SK-N-SH (cell line): ENCODE measurements at regions not wholly inside any gene's neighbourhood (a gene's known extent, or its start where the extent isn't known, plus 50 kb on each side); places are given as distances from the start of the nearest gene placed in this dataset.
A peak's percentile ranks its signal among the peaks of the same experiment; 100 is the strongest.

ENCODE experiments used
- CTCF ChIA-PET: fragments of 300-600, 350-600 bp; formaldehyde crosslinking; extraction: SDS; loops from one replicate; lab custom pipeline; 2021; lab: Yijun Ruan, JAX
- POLR2A ChIA-PET: fragments of 350-600 bp; sonication (Branson Sonifier 250); formaldehyde crosslinking; extraction: SDS; loops from one replicate; lab custom pipeline; 2020; ENCODE audit warnings: antibody characterized with exemption, inconsistent platforms; lab: Yijun Ruan, JAX
- DNase-seq: peaks from one replicate; pipeline ENCODE4 v3.0.0; 2012
- H2AFZ ChIP-seq: fragments of 200-600 bp; sonication (generic); 2 replicates; pipeline ENCODE4 v1.8.1; 2016; ENCODE audit warnings: antibody characterized with exemption, mild to moderate bottlenecking, low read depth
- H3F3A ChIP-seq: fragments of 200-600 bp; sonication (generic); replicated peaks from 2 replicates; pipeline ENCODE3; 2016; ENCODE audit warnings: antibody characterized with exemption, mild to moderate bottlenecking; ENCODE audit not compliant: insufficient read depth
- H3K27ac ChIP-seq, 2 experiments: fragments of 200-500 bp in 1 of 2; fragments of 200-600 bp in 1 of 2; sonication (Bioruptor generic) in 1 of 2; sonication (generic), shearing (Covaris generic) in 1 of 2; 2 replicates each; pipeline versions ENCODE4 v1.5.1 to v1.6.1; 2014 to 2016; ENCODE audit warnings: low read depth in 2 of 2, inconsistent platforms in 1 of 2, low read length in 1 of 2, mild to moderate bottlenecking in 1 of 2, mixed read lengths in 1 of 2
- H3K27me3 ChIP-seq: fragments of 200-600 bp; sonication (generic), shearing (Covaris generic); 2 replicates; pipeline ENCODE4 v1.6.1; 2016; ENCODE audit warnings: mixed run types; ENCODE audit not compliant: insufficient read depth
- H3K36me3 ChIP-seq, 2 experiments: fragments of 200-500 bp in 1 of 2; fragments of 200-600 bp in 1 of 2; sonication (Bioruptor generic) in 1 of 2; sonication (generic) in 1 of 2; replicated peaks in 1 of 2; 2 replicates each; pipeline versions ENCODE3 to v1.5.1; 2014 to 2016; ENCODE audit warnings: low read length in 1 of 2, mild to moderate bottlenecking in 1 of 2; ENCODE audit not compliant: insufficient read depth in 2 of 2, control insufficient read depth in 1 of 2
- H3K4me1 ChIP-seq, 2 experiments: fragments of 200-500 bp in 1 of 2; fragments of 200-600 bp in 1 of 2; sonication (Bioruptor generic) in 1 of 2; sonication (generic), shearing (Covaris generic) in 1 of 2; 2 replicates each; pipeline versions ENCODE4 v1.5.1 to v1.6.1; 2014 to 2016; ENCODE audit warnings: low read depth in 1 of 2, low read length in 1 of 2, mixed run types in 1 of 2; ENCODE audit not compliant: insufficient read depth in 2 of 2, control insufficient read depth in 1 of 2
- H3K4me2 ChIP-seq: fragments of 200-600 bp; sonication (generic), shearing (Covaris generic); 2 replicates; pipeline ENCODE4 v1.6.1; 2017; ENCODE audit warnings: mixed run types
- H3K4me3 ChIP-seq, 2 experiments: fragments of 200-500 bp in 1 of 2; fragments of 200-600 bp in 1 of 2; sonication (Bioruptor generic) in 1 of 2; sonication (generic), shearing (Covaris generic) in 1 of 2; 2 replicates each; pipeline versions ENCODE4 v1.5.1 to v1.8.1; 2014 to 2016; ENCODE audit warnings: low read depth in 2 of 2, inconsistent platforms in 1 of 2, low read length in 1 of 2, mild to moderate bottlenecking in 1 of 2, mixed read lengths in 1 of 2, moderate library complexity in 1 of 2
- H3K79me2 ChIP-seq: fragments of 200-600 bp; sonication (generic); 2 replicates; pipeline ENCODE4 v1.8.1; 2017; ENCODE audit warnings: mild to moderate bottlenecking; ENCODE audit not compliant: insufficient read depth
- H3K9ac ChIP-seq: fragments of 200-600 bp; sonication (generic); 2 replicates; pipeline ENCODE4 v1.6.1; 2017; ENCODE audit warnings: mixed run types
- H3K9me2 ChIP-seq: fragments of 200-600 bp; sonication (generic); 2 replicates; pipeline ENCODE4 v1.6.1; 2017; ENCODE audit warnings: mixed run types
- H3K9me3 ChIP-seq: fragments of 200-600 bp; sonication (generic); 2 replicates; pipeline ENCODE4 v1.6.1; 2017; ENCODE audit warnings: mixed run types, mild to moderate bottlenecking, moderate library complexity
- H4K20me1 ChIP-seq: fragments of 200-600 bp; sonication (generic); 2 replicates; pipeline ENCODE4 v1.6.1; 2017; ENCODE audit warnings: mild to moderate bottlenecking, mixed run types; ENCODE audit not compliant: insufficient read depth
- ELF1 ChIP-seq: IDR thresholded peaks from 2 replicates; pipeline ENCODE4 v1.4.0; 2012
- EZH2phosphoT487 ChIP-seq: fragments of 200-600 bp; sonication (generic); IDR thresholded peaks from 2 replicates; pipeline ENCODE4 v1.6.1; 2017; ENCODE audit warnings: low read depth, mixed run types, mild to moderate bottlenecking, antibody characterized with exemption, moderate library complexity, borderline replicate concordance
- FOSL2 ChIP-seq: IDR thresholded peaks from 2 replicates; pipeline ENCODE4 v1.4.0; 2012; ENCODE audit warnings: low read depth, mild to moderate bottlenecking, moderate library complexity, borderline replicate concordance
- POLR2AphosphoS5 ChIP-seq: IDR thresholded peaks from 2 replicates; pipeline ENCODE4 v1.6.1; 2012; ENCODE audit warnings: low read depth, low read length
- RCOR1 ChIP-seq: fragments of 150-350 bp; IDR thresholded peaks from 2 replicates; pipeline ENCODE4 v1.6.1; 2017; ENCODE audit warnings: antibody characterized with exemption, low read length
- RXRA ChIP-seq: IDR thresholded peaks from 2 replicates; pipeline ENCODE4 v1.4.0; 2012; ENCODE audit warnings: low read depth, mild to moderate bottlenecking, borderline replicate concordance
- TAF1 ChIP-seq: IDR thresholded peaks from 2 replicates; pipeline ENCODE4 v1.6.1; 2012; ENCODE audit warnings: low read depth, mild to moderate bottlenecking, low read length, moderate library complexity, borderline replicate concordance
- TCF12 ChIP-seq: IDR thresholded peaks from 2 replicates; pipeline ENCODE4 v1.4.0; 2012
- WGBS: methylation state at CpG from one replicate; pipeline ENCODE4 v1.1.6; 2017; ENCODE audit warnings: low lambda C conversion rate; 5-methylcytosine and 5-hydroxymethylcytosine counted together
- TF ChIP-seq, protein P1 (sequence below): IDR thresholded peaks from 2 replicates; pipeline ENCODE4 v1.4.0; 2012; ENCODE audit warnings: low read depth, borderline replicate concordance
- TF ChIP-seq, protein P2 (sequence below): IDR thresholded peaks from 2 replicates; pipeline ENCODE4 v1.4.0; 2012; ENCODE audit warnings: low read depth, borderline replicate concordance
- TF ChIP-seq, protein P3 (sequence below): fragments of 150-350 bp; IDR thresholded peaks from 2 replicates; pipeline ENCODE4 v1.6.1; 2017; ENCODE audit warnings: antibody characterized with exemption, low read length, low read depth, borderline replicate concordance

DNA sequence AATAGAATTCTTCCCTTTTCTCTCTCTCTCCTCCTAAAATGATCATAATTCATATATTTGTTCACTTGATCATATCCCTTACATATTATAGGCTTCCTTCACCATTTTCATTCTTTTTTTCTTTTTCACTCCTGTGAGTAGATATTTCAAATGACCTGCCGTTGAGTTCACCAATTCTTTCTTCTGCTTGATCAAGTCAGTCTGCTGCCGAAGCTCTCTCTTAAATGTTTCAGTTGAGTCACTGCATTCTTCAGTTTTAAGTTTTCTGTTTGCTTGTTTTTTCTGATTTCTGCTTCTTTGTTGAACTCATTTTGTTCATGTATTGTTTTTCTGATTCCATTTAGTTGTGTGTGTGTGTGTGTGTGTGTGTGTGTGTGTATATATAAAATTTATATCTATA lies 354.3 kb downstream of the GPAT3 start (continued):
- TF ChIP-seq, protein P1, sequence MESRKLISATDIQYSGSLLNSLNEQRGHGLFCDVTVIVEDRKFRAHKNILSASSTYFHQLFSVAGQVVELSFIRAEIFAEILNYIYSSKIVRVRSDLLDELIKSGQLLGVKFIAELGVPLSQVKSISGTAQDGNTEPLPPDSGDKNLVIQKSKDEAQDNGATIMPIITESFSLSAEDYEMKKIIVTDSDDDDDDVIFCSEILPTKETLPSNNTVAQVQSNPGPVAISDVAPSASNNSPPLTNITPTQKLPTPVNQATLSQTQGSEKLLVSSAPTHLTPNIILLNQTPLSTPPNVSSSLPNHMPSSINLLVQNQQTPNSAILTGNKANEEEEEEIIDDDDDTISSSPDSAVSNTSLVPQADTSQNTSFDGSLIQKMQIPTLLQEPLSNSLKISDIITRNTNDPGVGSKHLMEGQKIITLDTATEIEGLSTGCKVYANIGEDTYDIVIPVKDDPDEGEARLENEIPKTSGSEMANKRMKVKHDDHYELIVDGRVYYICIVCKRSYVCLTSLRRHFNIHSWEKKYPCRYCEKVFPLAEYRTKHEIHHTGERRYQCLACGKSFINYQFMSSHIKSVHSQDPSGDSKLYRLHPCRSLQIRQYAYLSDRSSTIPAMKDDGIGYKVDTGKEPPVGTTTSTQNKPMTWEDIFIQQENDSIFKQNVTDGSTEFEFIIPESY = no peak
- TF ChIP-seq, protein P2, sequence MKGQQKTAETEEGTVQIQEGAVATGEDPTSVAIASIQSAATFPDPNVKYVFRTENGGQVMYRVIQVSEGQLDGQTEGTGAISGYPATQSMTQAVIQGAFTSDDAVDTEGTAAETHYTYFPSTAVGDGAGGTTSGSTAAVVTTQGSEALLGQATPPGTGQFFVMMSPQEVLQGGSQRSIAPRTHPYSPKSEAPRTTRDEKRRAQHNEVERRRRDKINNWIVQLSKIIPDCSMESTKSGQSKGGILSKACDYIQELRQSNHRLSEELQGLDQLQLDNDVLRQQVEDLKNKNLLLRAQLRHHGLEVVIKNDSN = no peak
- no peak for TF ChIP-seq FOSL2
- TF ChIP-seq TCF12 = no peak
- TF ChIP-seq POLR2AphosphoS5 = no peak
- no peak for TF ChIP-seq EZH2phosphoT487

- peak overlapping the region in 1 of 2 experiments; percentile 21; a peak in 1 of 4 replicates for H3K27ac ChIP-seq
- TF ChIP-seq, protein P3, sequence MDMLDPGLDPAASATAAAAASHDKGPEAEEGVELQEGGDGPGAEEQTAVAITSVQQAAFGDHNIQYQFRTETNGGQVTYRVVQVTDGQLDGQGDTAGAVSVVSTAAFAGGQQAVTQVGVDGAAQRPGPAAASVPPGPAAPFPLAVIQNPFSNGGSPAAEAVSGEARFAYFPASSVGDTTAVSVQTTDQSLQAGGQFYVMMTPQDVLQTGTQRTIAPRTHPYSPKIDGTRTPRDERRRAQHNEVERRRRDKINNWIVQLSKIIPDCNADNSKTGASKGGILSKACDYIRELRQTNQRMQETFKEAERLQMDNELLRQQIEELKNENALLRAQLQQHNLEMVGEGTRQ = no peak
- TF ChIP-seq RXRA (no peak), RCOR1 (no peak), ELF1 (no peak), TAF1 (no peak)
- TF ChIP-seq, protein P2 = no peak
- TF ChIP-seq, all 33 proteins: peak for 0
- no peak overlapping the region for H3K4me3 ChIP-seq
- no peaks in the 10 kb centered on the region for H3K9me2 ChIP-seq
- no peaks in the 10 kb centered on the region for H3K4me1 ChIP-seq
- no peaks in the 10 kb centered on the region for H3F3A ChIP-seq
- ChIA-PET POLR2A (no interaction called here), CTCF (no interaction called here)
- H3K36me3 ChIP-seq = no peaks in the 10 kb centered on the region
- 10% methylated on average over 2 of the region's 2 CpGs for WGBS
- no peaks in the 10 kb centered on the region for H3K27me3 ChIP-seq
- no peaks in the 10 kb centered on the region for H3K9me3 ChIP-seq
- no peak overlapping the region for H3K9ac ChIP-seq
- H3K79me2 ChIP-seq = no peaks in the 10 kb centered on the region
- no peaks in the 10 kb centered on the region for H4K20me1 ChIP-seq
- H2AFZ ChIP-seq = no peak overlapping the region
- DNase-seq = no peak
- H3K4me2 ChIP-seq = no peak overlapping the region
Measured at GRCh38 chr4:83889802-83890201, 353.9 kb downstream of the GPAT3 start.
